ENCODE measurements at regions not wholly inside any gene's neighbourhood (a gene's known extent, or its start where the extent isn't known, plus 50 kb on each side); places are given as distances from the start of the nearest gene placed in this dataset.

DNA sequence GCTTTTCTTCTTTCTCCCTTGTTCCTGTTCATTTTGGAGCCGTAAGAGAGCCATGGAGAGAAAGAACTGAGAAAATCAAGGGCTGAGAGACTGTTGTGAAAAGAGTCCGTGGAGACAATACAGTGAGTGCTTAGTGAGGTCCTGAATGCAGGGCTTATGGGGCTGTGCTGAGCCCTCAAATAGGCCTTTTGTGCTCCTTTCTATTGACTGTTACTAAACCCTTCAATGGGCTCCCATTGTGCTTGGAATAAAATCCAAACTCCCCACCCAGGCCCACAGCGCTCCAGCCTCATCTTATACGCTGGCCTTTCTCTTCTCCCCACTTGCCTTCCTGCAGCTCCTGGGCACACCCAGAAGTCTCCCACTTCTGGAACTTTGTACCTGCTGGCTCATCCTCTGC is 243.1 kb upstream of the HABP2 start:
- DNase-seq (ENCODE audit: low read depth, low spot score): no peak
- ATAC-seq: no peak
- Histone ChIP-seq H3K9me3 (ENCODE audit: control insufficient read depth, insufficient read depth, low read depth, low read length) (no peaks in the 10 kb centered on the region), H3K4me1 (ENCODE audit: control insufficient read depth, insufficient read depth, low read length) (no peaks in the 10 kb centered on the region), H3K36me3 (ENCODE audit: control insufficient read depth, insufficient read depth, low read length) (no peaks in the 10 kb centered on the region), H3K4me3 (ENCODE audit: low read depth in 2 of 2, low read length in 2 of 2) (no peak overlapping the region), H3K27me3 (ENCODE audit: control insufficient read depth, insufficient read depth, low read length) (peaks cover 6% of the 10 kb centered on the region; the same call in 1 of the 2 replicates), H3K27ac (ENCODE audit: low read length) (no peak overlapping the region)
- TF ChIP-seq SIN3A (IDR thresholded peaks at IDR 0.05; ENCODE audit: borderline replicate concordance, insufficient read depth, low read depth, low read length) (no peak), TCF7L2 (IDR thresholded peaks at IDR 0.05; ENCODE audit: low read depth, low read length) (no peak), POLR2AphosphoS5 (IDR thresholded peaks at IDR 0.05; ENCODE audit: low read depth, low read length) (no peak)
- TF ChIP-seq, protein P1, sequence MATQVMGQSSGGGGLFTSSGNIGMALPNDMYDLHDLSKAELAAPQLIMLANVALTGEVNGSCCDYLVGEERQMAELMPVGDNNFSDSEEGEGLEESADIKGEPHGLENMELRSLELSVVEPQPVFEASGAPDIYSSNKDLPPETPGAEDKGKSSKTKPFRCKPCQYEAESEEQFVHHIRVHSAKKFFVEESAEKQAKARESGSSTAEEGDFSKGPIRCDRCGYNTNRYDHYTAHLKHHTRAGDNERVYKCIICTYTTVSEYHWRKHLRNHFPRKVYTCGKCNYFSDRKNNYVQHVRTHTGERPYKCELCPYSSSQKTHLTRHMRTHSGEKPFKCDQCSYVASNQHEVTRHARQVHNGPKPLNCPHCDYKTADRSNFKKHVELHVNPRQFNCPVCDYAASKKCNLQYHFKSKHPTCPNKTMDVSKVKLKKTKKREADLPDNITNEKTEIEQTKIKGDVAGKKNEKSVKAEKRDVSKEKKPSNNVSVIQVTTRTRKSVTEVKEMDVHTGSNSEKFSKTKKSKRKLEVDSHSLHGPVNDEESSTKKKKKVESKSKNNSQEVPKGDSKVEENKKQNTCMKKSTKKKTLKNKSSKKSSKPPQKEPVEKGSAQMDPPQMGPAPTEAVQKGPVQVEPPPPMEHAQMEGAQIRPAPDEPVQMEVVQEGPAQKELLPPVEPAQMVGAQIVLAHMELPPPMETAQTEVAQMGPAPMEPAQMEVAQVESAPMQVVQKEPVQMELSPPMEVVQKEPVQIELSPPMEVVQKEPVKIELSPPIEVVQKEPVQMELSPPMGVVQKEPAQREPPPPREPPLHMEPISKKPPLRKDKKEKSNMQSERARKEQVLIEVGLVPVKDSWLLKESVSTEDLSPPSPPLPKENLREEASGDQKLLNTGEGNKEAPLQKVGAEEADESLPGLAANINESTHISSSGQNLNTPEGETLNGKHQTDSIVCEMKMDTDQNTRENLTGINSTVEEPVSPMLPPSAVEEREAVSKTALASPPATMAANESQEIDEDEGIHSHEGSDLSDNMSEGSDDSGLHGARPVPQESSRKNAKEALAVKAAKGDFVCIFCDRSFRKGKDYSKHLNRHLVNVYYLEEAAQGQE (IDR thresholded peaks at IDR 0.05; ENCODE audit: insufficient read depth in 1 of 2, low read depth in 2 of 2, low read length in 1 of 2): no peak
- TF ChIP-seq, protein P2, sequence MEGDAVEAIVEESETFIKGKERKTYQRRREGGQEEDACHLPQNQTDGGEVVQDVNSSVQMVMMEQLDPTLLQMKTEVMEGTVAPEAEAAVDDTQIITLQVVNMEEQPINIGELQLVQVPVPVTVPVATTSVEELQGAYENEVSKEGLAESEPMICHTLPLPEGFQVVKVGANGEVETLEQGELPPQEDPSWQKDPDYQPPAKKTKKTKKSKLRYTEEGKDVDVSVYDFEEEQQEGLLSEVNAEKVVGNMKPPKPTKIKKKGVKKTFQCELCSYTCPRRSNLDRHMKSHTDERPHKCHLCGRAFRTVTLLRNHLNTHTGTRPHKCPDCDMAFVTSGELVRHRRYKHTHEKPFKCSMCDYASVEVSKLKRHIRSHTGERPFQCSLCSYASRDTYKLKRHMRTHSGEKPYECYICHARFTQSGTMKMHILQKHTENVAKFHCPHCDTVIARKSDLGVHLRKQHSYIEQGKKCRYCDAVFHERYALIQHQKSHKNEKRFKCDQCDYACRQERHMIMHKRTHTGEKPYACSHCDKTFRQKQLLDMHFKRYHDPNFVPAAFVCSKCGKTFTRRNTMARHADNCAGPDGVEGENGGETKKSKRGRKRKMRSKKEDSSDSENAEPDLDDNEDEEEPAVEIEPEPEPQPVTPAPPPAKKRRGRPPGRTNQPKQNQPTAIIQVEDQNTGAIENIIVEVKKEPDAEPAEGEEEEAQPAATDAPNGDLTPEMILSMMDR (IDR thresholded peaks at IDR 0.05): no peak
- no TSS peak for BruUV-seq (replicated peaks)
- ChIA-PET POLR2A (interaction anchor here (0.6 kb wide), 1 partner anchor 21 kb away, joined by 3 read pairs; no protein-coding TSS in a partner anchor), CTCF (no interaction called here)
- in situ Hi-C loops (cut with HindIII; ENCODE audit: low pct_unique_long_range_greater_than_20kb, low sequenced_read_pairs) (no loop called here), intact Hi-C loops (cut with micrococcal nuclease; ENCODE audit: unreplicated experiment) (no loop called here)

DNA sequence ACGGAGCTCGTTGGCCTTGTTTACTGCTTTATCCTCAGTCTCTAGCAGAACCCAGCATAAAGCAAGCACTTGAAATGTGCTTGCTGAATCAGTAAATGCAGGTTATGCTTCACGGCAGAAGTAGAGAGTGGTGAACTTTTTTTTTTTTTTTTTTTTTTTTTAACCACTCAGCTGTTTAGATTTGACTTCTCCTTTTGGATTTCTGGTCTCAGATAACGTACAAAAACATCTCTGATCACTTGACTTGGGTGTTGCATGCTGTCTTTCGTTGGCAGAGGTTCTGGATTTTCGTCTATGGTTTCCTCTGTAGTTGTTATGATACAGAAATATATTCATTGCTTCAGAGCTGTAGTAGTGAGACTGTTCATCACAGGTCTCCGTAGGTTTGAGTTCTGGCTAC is 242.5 kb upstream of the HABP2 start:
- no peak overlapping the region for H3K27ac ChIP-seq (ENCODE audit: low read length)
- H3K36me3 ChIP-seq (ENCODE audit: control insufficient read depth, insufficient read depth, low read length): no peaks in the 10 kb centered on the region
- peaks cover 7% of the 10 kb centered on the region; the same call in 1 of the 2 replicates for H3K27me3 ChIP-seq (ENCODE audit: control insufficient read depth, insufficient read depth, low read length)
- TF ChIP-seq TCF7L2 (IDR thresholded peaks at IDR 0.05; ENCODE audit: low read depth, low read length) (no peak), SIN3A (IDR thresholded peaks at IDR 0.05; ENCODE audit: borderline replicate concordance, insufficient read depth, low read depth, low read length) (no peak), POLR2AphosphoS5 (IDR thresholded peaks at IDR 0.05; ENCODE audit: low read depth, low read length) (no peak)
- TF ChIP-seq, protein P2 (IDR thresholded peaks at IDR 0.05): no peak
- TF ChIP-seq, protein P1 (IDR thresholded peaks at IDR 0.05; ENCODE audit: insufficient read depth in 1 of 2, low read depth in 2 of 2, low read length in 1 of 2): no peak
- no peaks in the 10 kb centered on the region for H3K4me1 ChIP-seq (ENCODE audit: control insufficient read depth, insufficient read depth, low read length)
- intact Hi-C loops (cut with micrococcal nuclease; ENCODE audit: unreplicated experiment) (no loop called here), in situ Hi-C loops (cut with HindIII; ENCODE audit: low pct_unique_long_range_greater_than_20kb, low sequenced_read_pairs) (no loop called here)
- ChIA-PET CTCF (no interaction called here), POLR2A (interaction anchor here (0.6 kb wide), 1 partner anchor 21 kb away, joined by 3 read pairs; no protein-coding TSS in a partner anchor)
- no TSS peak for BruUV-seq (replicated peaks)
- H3K4me3 ChIP-seq (ENCODE audit: low read depth in 2 of 2, low read length in 2 of 2): no peak overlapping the region
- ATAC-seq (no peak), DNase-seq (ENCODE audit: low read depth, low spot score) (no peak)
- no peaks in the 10 kb centered on the region for H3K9me3 ChIP-seq (ENCODE audit: control insufficient read depth, insufficient read depth, low read depth, low read length)
